ENCODE measurements at regions not wholly inside any gene's neighbourhood (a gene's known extent, or its start where the extent isn't known, plus 50 kb on each side); places are given as distances from the start of the nearest gene placed in this dataset.
A peak's percentile ranks its signal among the peaks of the same experiment; 100 is the strongest.

DNA sequence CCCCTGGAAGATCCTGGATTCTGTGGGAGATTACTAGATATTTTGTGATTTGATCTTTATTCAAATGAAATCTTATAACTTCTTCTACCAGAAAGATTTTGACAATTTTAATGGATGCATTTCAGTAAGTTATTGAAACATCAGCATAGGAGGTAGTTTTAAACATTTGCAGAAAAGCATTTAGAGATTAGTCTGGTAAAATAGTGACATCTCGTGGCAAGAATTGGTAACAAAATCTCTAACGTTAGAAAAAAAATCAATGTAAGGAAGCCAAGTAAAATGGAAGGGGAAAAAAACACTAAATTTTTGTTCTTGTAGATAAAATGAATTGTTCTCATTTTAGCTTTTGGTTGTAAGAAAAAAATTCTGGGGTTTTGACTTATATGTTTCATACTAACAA, 73.3 kb downstream of the TASL start:
- DNase-seq (ENCODE audit: insufficient read length, low spot score) (no peak), FAIRE-seq (peak; percentile 57)
- TF ChIP-seq POU2F2 (IDR thresholded peaks at IDR 0.05; ENCODE audit: low read depth, low read length): no peak
- TF ChIP-seq POLR2AphosphoS5 (IDR thresholded peaks at IDR 0.05; ENCODE audit: low read depth, low read length): no peak
- TF ChIP-seq SPI1 (IDR thresholded peaks at IDR 0.05; ENCODE audit: low read depth, low read length): no peak
- TF ChIP-seq TAF1 (IDR thresholded peaks at IDR 0.05; ENCODE audit: low read depth, low read length): no peak
- no peak for TF ChIP-seq POLR2A (IDR thresholded peaks at IDR 0.05; ENCODE audit: low read depth, low read length)
- no peak for TF ChIP-seq PAX5 (IDR thresholded peaks at IDR 0.05; ENCODE audit: insufficient read depth, low read length, severe bottlenecking)

GRCh38 chrX:30495468-30495867, 82.1 kb downstream of the TASL start:
- TF ChIP-seq POLR2AphosphoS5 (IDR thresholded peaks at IDR 0.05; ENCODE audit: low read depth, low read length): no peak
- no peak for TF ChIP-seq PAX5 (IDR thresholded peaks at IDR 0.05; ENCODE audit: insufficient read depth, low read length, severe bottlenecking)
- TF ChIP-seq POLR2A (IDR thresholded peaks at IDR 0.05; ENCODE audit: low read depth, low read length): no peak
- TF ChIP-seq SPI1 (IDR thresholded peaks at IDR 0.05; ENCODE audit: low read depth, low read length): no peak
- no peak for TF ChIP-seq TAF1 (IDR thresholded peaks at IDR 0.05; ENCODE audit: low read depth, low read length)
- TF ChIP-seq POU2F2 (IDR thresholded peaks at IDR 0.05; ENCODE audit: low read depth, low read length): no peak
- DNase-seq (ENCODE audit: insufficient read length, low spot score) (no peak), FAIRE-seq (no peak)

- no peak for DNase-seq (ENCODE audit: insufficient read length, low spot score)
- no peak for TF ChIP-seq PAX5 (IDR thresholded peaks at IDR 0.05; ENCODE audit: insufficient read depth, low read length, severe bottlenecking)
- TF ChIP-seq TAF1 (IDR thresholded peaks at IDR 0.05; ENCODE audit: low read depth, low read length): no peak
- no peak for TF ChIP-seq POU2F2 (IDR thresholded peaks at IDR 0.05; ENCODE audit: low read depth, low read length)
- no peak for TF ChIP-seq POLR2A (IDR thresholded peaks at IDR 0.05; ENCODE audit: low read depth, low read length)
- no peak for TF ChIP-seq SPI1 (IDR thresholded peaks at IDR 0.05; ENCODE audit: low read depth, low read length)
- no peak for TF ChIP-seq POLR2AphosphoS5 (IDR thresholded peaks at IDR 0.05; ENCODE audit: low read depth, low read length)
- FAIRE-seq: no peak
Measured at GRCh38 chrX:30493348-30493747, 84.2 kb downstream of the TASL start.

DNA sequence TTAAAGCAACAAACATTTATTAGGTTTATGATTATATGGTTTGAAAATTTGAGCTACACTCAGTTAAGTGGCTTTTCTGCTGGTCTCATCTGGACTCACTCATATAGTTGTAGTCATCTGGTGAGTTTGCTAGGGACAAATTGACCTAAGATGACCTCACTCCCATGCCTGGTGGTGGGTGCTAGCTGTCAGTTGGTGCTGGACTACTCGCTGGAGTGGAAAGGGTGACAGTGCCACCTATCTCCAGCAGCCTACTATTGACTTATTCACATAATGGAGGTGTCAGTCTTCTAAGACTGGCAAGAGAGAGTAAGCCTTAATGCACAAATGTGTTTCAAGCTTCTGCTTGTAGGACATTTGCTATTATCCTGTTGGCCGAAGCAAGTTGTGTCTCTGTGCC, 88.2 kb downstream of the TASL start:
- TF ChIP-seq POLR2A (IDR thresholded peaks at IDR 0.05; ENCODE audit: low read depth, low read length) (no peak), POU2F2 (IDR thresholded peaks at IDR 0.05; ENCODE audit: low read depth, low read length) (no peak), SPI1 (IDR thresholded peaks at IDR 0.05; ENCODE audit: low read depth, low read length) (no peak), PAX5 (IDR thresholded peaks at IDR 0.05; ENCODE audit: insufficient read depth, low read length, severe bottlenecking) (no peak), TAF1 (IDR thresholded peaks at IDR 0.05; ENCODE audit: low read depth, low read length) (no peak), POLR2AphosphoS5 (IDR thresholded peaks at IDR 0.05; ENCODE audit: low read depth, low read length) (no peak)
- DNase-seq (ENCODE audit: insufficient read length, low spot score) (no peak), FAIRE-seq (peak; percentile 67)

DNA sequence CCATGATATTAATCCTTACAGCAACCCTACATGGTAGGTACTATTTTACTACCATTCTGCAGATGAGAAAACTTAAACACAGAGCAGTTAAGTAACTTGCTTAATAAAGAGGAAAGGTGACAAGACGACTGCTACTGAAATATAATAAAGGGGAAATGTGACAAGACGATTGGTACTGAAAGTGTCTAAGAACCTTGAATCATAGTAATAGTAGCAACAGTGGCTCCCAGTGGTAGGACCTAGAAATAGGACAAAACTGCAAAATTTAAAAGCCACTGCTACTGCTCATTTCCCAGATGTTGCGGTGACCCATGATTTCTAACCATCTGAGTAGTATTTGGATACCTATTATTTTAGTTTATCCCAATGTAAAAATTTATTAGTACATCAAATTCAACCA, 89.5 kb downstream of the TASL start:
- TF ChIP-seq SPI1 (IDR thresholded peaks at IDR 0.05; ENCODE audit: low read depth, low read length) (peak; percentile 32; the same call in 1 of the 2 replicates), POLR2A (IDR thresholded peaks at IDR 0.05; ENCODE audit: low read depth, low read length) (no peak), TAF1 (IDR thresholded peaks at IDR 0.05; ENCODE audit: low read depth, low read length) (no peak), POU2F2 (IDR thresholded peaks at IDR 0.05; ENCODE audit: low read depth, low read length) (no peak), PAX5 (IDR thresholded peaks at IDR 0.05; ENCODE audit: insufficient read depth, low read length, severe bottlenecking) (no peak), POLR2AphosphoS5 (IDR thresholded peaks at IDR 0.05; ENCODE audit: low read depth, low read length) (no peak)
- FAIRE-seq (peak; percentile 45), DNase-seq (ENCODE audit: insufficient read length, low spot score) (no peak)

- no peak for DNase-seq (ENCODE audit: insufficient read length, low spot score)
- peak; percentile 26 for FAIRE-seq
- TF ChIP-seq POU2F2 (IDR thresholded peaks at IDR 0.05; ENCODE audit: low read depth, low read length) (no peak), POLR2AphosphoS5 (IDR thresholded peaks at IDR 0.05; ENCODE audit: low read depth, low read length) (no peak), SPI1 (IDR thresholded peaks at IDR 0.05; ENCODE audit: low read depth, low read length) (no peak), TAF1 (IDR thresholded peaks at IDR 0.05; ENCODE audit: low read depth, low read length) (no peak), POLR2A (IDR thresholded peaks at IDR 0.05; ENCODE audit: low read depth, low read length) (no peak), PAX5 (IDR thresholded peaks at IDR 0.05; ENCODE audit: insufficient read depth, low read length, severe bottlenecking) (no peak)
Measured at GRCh38 chrX:30483996-30484395, 93.6 kb downstream of the TASL start.

DNA sequence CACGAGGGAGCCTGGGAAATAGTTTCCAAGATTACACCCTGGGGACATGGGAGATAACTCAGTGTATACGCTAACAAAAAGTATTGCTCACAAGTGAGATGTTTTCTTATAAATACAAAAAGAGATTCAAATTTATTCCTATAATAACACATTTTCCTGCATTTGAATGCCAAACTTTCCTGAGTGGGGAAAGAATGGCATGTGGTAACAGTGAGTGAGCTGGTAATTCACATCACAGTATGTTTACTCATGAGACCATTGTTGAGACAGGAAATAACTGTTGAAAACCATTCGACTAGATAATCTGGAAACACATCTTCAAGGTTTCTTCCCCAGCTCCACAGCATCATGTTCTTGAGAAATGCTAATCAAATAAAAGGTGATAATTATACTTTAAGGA, 109.1 kb downstream of the TASL start:
- FAIRE-seq (no peak), DNase-seq (ENCODE audit: insufficient read length, low spot score) (no peak)
- TF ChIP-seq POLR2A (IDR thresholded peaks at IDR 0.05; ENCODE audit: low read depth, low read length) (no peak), POLR2AphosphoS5 (IDR thresholded peaks at IDR 0.05; ENCODE audit: low read depth, low read length) (no peak), POU2F2 (IDR thresholded peaks at IDR 0.05; ENCODE audit: low read depth, low read length) (no peak), TAF1 (IDR thresholded peaks at IDR 0.05; ENCODE audit: low read depth, low read length) (no peak), SPI1 (IDR thresholded peaks at IDR 0.05; ENCODE audit: low read depth, low read length) (no peak), PAX5 (IDR thresholded peaks at IDR 0.05; ENCODE audit: insufficient read depth, low read length, severe bottlenecking) (no peak)

Measured in GM12891 (cell line).